GM12878 (cell line): ENCODE measurements at regions not wholly inside any gene's neighbourhood (a gene's known extent, or its start where the extent isn't known, plus 50 kb on each side); places are given as distances from the start of the nearest gene placed in this dataset.

Source experiments
- ATAC-seq: fragments of 200-7000 bp; cut with Tn5 transposase; 3 replicates; pipeline ENCODE4 v1.9.1; 2020; ENCODE audit warnings: mild to moderate bottlenecking, moderate library complexity
- BruUV-seq: library from RNA; stranded (reverse); fragments of 400-500 nt; replicated peaks from 2 replicates; lab custom pipeline; 2021; lab: Mats Ljungman, UMichigan
- CTCF ChIA-PET: fragments of 300-600 bp; sonication (Branson Sonifier 250); formaldehyde crosslinking; extraction: SDS; loops from one replicate; lab custom pipeline; 2021; ENCODE audit warnings: inconsistent platforms; lab: Yijun Ruan, JAX
- POLR2A ChIA-PET: fragments of 350-600 bp; formaldehyde crosslinking; extraction: SDS; loops from one replicate; lab custom pipeline; 2021; ENCODE audit warnings: inconsistent platforms; lab: Charles Lee
- RAD21 ChIA-PET: fragments of 300-600 bp; sonication (Branson Sonifier 250); formaldehyde crosslinking; loops from one replicate; lab custom pipeline; 2023; ENCODE audit warnings: antibody characterized with exemption; ENCODE audit not compliant: unreplicated experiment; lab: Charles Lee
- SMC1A ChIA-PET: fragments of 300-600 bp; sonication (Branson Sonifier 250); formaldehyde crosslinking; loops from one replicate; lab custom pipeline; 2023; ENCODE audit not compliant: unreplicated experiment, uncharacterized antibody; lab: Charles Lee
- DNase-seq: peaks from one replicate; pipeline ENCODE4 v3.0.0-alpha.2; 2011; ENCODE audit warnings: low read depth, low spot score
- FAIRE-seq: peaks from 3 replicates; lab custom pipeline; 2011; peaks lifted over from hg19 to GRCh38; lab: Jason Lieb, UNC
- H2AFZ ChIP-seq: 2 replicates; pipeline ENCODE4 v1.6.0; 2011; ENCODE audit warnings: low read depth, low read length, control low read depth; ENCODE audit not compliant: control insufficient read depth
- H3K27ac ChIP-seq: 2 replicates; pipeline ENCODE4 v1.5.1; 2011; ENCODE audit warnings: control low read depth; ENCODE audit not compliant: control insufficient read depth, insufficient read depth
- H3K27me3 ChIP-seq, 2 experiments: replicated peaks in 1 of 2; 2 replicates each; pipeline versions ENCODE4 v1.6.0 to v1.6.1; 2011; ENCODE audit warnings: low read length in 1 of 2; ENCODE audit not compliant: control insufficient read depth in 2 of 2, insufficient read depth in 2 of 2
- H3K36me3 ChIP-seq, 2 experiments: 2 replicates each; pipeline ENCODE4 v1.5.1; 2011; ENCODE audit warnings: low read length in 1 of 2; ENCODE audit not compliant: control insufficient read depth in 2 of 2, insufficient read depth in 2 of 2
- H3K4me1 ChIP-seq: 2 replicates; pipeline ENCODE4 v1.6.1; 2011; ENCODE audit warnings: mild to moderate bottlenecking, low read length, moderate library complexity, mixed read lengths; ENCODE audit not compliant: control insufficient read depth, insufficient read depth
- H3K4me2 ChIP-seq: 2 replicates; pipeline ENCODE4 v1.6.0; 2011; ENCODE audit warnings: control low read depth; ENCODE audit not compliant: control insufficient read depth, insufficient read depth
- H3K4me3 ChIP-seq: fragments of 200-600 bp; sonication (generic); 2 replicates; pipeline ENCODE4 v1.5.1; 2016
- H3K79me2 ChIP-seq: 2 replicates; pipeline ENCODE4 v1.6.0; 2011; ENCODE audit warnings: low read length; ENCODE audit not compliant: control insufficient read depth, insufficient read depth
- H3K9ac ChIP-seq: 2 replicates; pipeline ENCODE4 v1.8.0; 2011; ENCODE audit warnings: low read length, control low read depth, mixed read lengths; ENCODE audit not compliant: control insufficient read depth, insufficient read depth
- H3K9me3 ChIP-seq: replicated peaks from 3 replicates; pipeline ENCODE4 v1.5.1; 2011; ENCODE audit warnings: mild to moderate bottlenecking, low read length; ENCODE audit not compliant: control insufficient read depth, insufficient read depth
- H4K20me1 ChIP-seq: 2 replicates; pipeline ENCODE4 v1.6.0; 2011; ENCODE audit not compliant: control insufficient read depth, insufficient read depth
- ASH2L ChIP-seq: fragments of 300-600, 200-600 bp; sonication (generic); IDR thresholded peaks from 2 replicates; pipeline ENCODE4 v1.6.1; 2017; ENCODE audit warnings: low read depth, mild to moderate bottlenecking, borderline replicate concordance
- CBX5 ChIP-seq: sonication (generic); IDR thresholded peaks from 2 replicates; pipeline ENCODE4 v1.6.1; 2016; ENCODE audit warnings: low read depth, moderate library complexity, mild to moderate bottlenecking, inconsistent platforms
- CREB1 ChIP-seq: IDR thresholded peaks from 2 replicates; pipeline ENCODE4 v1.6.1; 2012; ENCODE audit warnings: low read depth, mild to moderate bottlenecking, inconsistent platforms
- ETV6 ChIP-seq, 2 experiments: fragments of 450-650 bp in 1 of 2; IDR thresholded peaks in 1 of 2; conservative IDR thresholded peaks in 1 of 2; 2 replicates each; pipeline ENCODE4 v1.6.1; 2014; ENCODE audit warnings: antibody characterized with exemption in 1 of 2, borderline replicate concordance in 1 of 2, low read depth in 1 of 2, mild to moderate bottlenecking in 1 of 2, moderate library complexity in 1 of 2
- IRF5 ChIP-seq: fragments of 450-650 bp; IDR thresholded peaks from 2 replicates; pipeline ENCODE4 v1.6.1; 2017; ENCODE audit warnings: borderline replicate concordance
- JUNB ChIP-seq: IDR thresholded peaks from 2 replicates; pipeline ENCODE4 v1.6.1; 2016; ENCODE audit warnings: antibody characterized with exemption, mild to moderate bottlenecking
- NFIC ChIP-seq: IDR thresholded peaks from 2 replicates; pipeline ENCODE4 v1.6.1; 2012; ENCODE audit warnings: low read depth, mild to moderate bottlenecking, inconsistent platforms, low read length, moderate library complexity
- NKRF ChIP-seq: fragments of 450-650 bp; conservative IDR thresholded peaks from 2 replicates; pipeline ENCODE4 v1.6.1; 2017; ENCODE audit warnings: mild to moderate bottlenecking, moderate library complexity
- NRF1 ChIP-seq: conservative IDR thresholded peaks from 2 replicates; pipeline ENCODE4 v1.6.1; 2011; ENCODE audit warnings: mild to moderate bottlenecking, low read depth, low read length, improper control_type of control experiment
- PAX8 ChIP-seq: fragments of 450-650 bp; IDR thresholded peaks from 2 replicates; pipeline ENCODE4 v1.6.1; 2017; ENCODE audit warnings: mild to moderate bottlenecking, moderate library complexity
- POLR2AphosphoS5 ChIP-seq: IDR thresholded peaks from 2 replicates; pipeline ENCODE4 v1.6.1; 2011; ENCODE audit warnings: mild to moderate bottlenecking, low read length, inconsistent platforms
- RCOR1 ChIP-seq: conservative IDR thresholded peaks from 2 replicates; pipeline ENCODE4 v1.6.1; 2012; ENCODE audit warnings: low read depth, low read length, improper control_type of control experiment
- RELA ChIP-seq: fragments of 450-650 bp; IDR thresholded peaks from 2 replicates; pipeline ENCODE4 v1.8.0; 2014; ENCODE audit warnings: borderline replicate concordance; ENCODE audit not compliant: partially characterized antibody
- ZBTB11 ChIP-seq: fragments of 450-650 bp; formaldehyde crosslinking; IDR thresholded peaks from 2 replicates; pipeline ENCODE4 v1.5.0; 2022; ENCODE audit warnings: mild to moderate bottlenecking, missing genetic modification characterization
- WGBS: methylation state at CpG from one replicate; pipeline ENCODE4 v1.1.6; 2016; ENCODE audit warnings: low lambda C conversion rate; ENCODE audit not compliant: insufficient replicate concordance, insufficient coverage; ENCODE audit errors: missing lambda C conversion rate; 5-methylcytosine and 5-hydroxymethylcytosine counted together
- in situ Hi-C: fragments of 300-500 bp; cut with MboI; formaldehyde crosslinking; loops from 9 replicates; pipeline ENCODE4 v1.14.3; 2018; ENCODE audit warnings: mixed read lengths
- intact Hi-C: fragments of 100-400 bp; cut with micrococcal nuclease; formaldehyde crosslinking; loops from one replicate; pipeline ENCODE4 v1.14.2; 2022; ENCODE audit not compliant: unreplicated experiment

- Histone ChIP-seq H3K79me2 (no peaks in the 10 kb centered on the region), H4K20me1 (no peaks in the 10 kb centered on the region), H3K4me3 (no peak overlapping the region), H3K36me3 (no peaks in the 10 kb centered on the region; a peak in 1 of 4 replicates), H3K27me3 (no peaks in the 10 kb centered on the region), H3K4me1 (no peaks in the 10 kb centered on the region), H3K27ac (no peak overlapping the region), H3K4me2 (no peak overlapping the region), H2AFZ (no peak overlapping the region), H3K9ac (no peak overlapping the region), H3K9me3 (no peaks in the 10 kb centered on the region)
- CTCF ChIA-PET, result no interaction called here
- FAIRE-seq (no peak), DNase-seq (no peak), ATAC-seq (no peak)
- RAD21 ChIA-PET, result no interaction called here
- SMC1A ChIA-PET, result interaction anchor here (0.8 kb wide), 1 partner anchor 541 kb away, joined by 3 read pairs; no protein-coding TSS in a partner anchor
- POLR2A ChIA-PET, result no interaction called here
- TF ChIP-seq NKRF, result no peak
- TF ChIP-seq IRF5, result no peak
- TF ChIP-seq RCOR1, result no peak
- TF ChIP-seq CREB1, result no peak
- TF ChIP-seq PAX8, result no peak
- TF ChIP-seq ASH2L, result no peak
- no peak for TF ChIP-seq POLR2AphosphoS5
- TF ChIP-seq RELA, result no peak
- no peak for TF ChIP-seq NFIC
- TF ChIP-seq ZBTB11 (CRISPR knock-in tag), result no peak
- no peak for TF ChIP-seq NRF1
- no peak for TF ChIP-seq ETV6 (conservative IDR thresholded peaks at IDR 0.05 in 1 of 2, IDR thresholded peaks at IDR 0.05 in 1 of 2; ENCODE audit: borderline replicate concordance in 1 of 2, low read depth in 1 of 2)
- no peak for TF ChIP-seq JUNB
- TF ChIP-seq CBX5, result no peak
- WGBS, result 67% methylated on average over 6 of the region's 6 CpGs
- in situ Hi-C loops (no loop called here), intact Hi-C loops (no loop called here)
- BruUV-seq, result no TSS peak
Measured at GRCh38 chr10:123425680-123426079, 240.5 kb upstream of the GPR26 start.
